Stomach (tissue), 8 donors: ENCODE measurements at regions not wholly inside any gene's neighbourhood (a gene's known extent, or its start where the extent isn't known, plus 50 kb on each side); places are given as distances from the start of the nearest gene placed in this dataset.

ENCODE experiments used
- DNase-seq, 2 donors: peaks; one replicate each; pipeline versions ENCODE4 v3.0.0 to v3.0.0-alpha.2; 2013 to 2019
- H3K27ac ChIP-seq, 5 donors: fragments of 200-600 bp in 4 of 5; sonication (generic) in 4 of 5; one replicate each; pipeline ENCODE4 v1.5.1; 2013 to 2019; ENCODE audit warnings: mild to moderate bottlenecking in 1 of 5, moderate library complexity in 1 of 5
- H3K27me3 ChIP-seq, 3 donors: fragments of 200-600 bp; sonication (generic); one replicate each; pipeline ENCODE4 v1.5.1; 2017 to 2019; ENCODE audit warnings: mixed run types in 1 of 3
- H3K36me3 ChIP-seq, 4 donors: fragments of 200-600 bp; sonication (generic); 1 replicate in 3 of 4; 2 replicates in 1 of 4; pipeline ENCODE4 v1.5.1; 2016 to 2019
- H3K4me1 ChIP-seq, 4 donors: fragments of 200-600 bp; sonication (generic); one replicate each; pipeline ENCODE4 v1.5.1; 2016 to 2019
- H3K4me3 ChIP-seq, 4 donors: fragments of 200-600 bp; sonication (generic) in 3 of 4; one replicate each; pipeline ENCODE4 v1.5.1; 2016 to 2019; ENCODE audit warnings: mild to moderate bottlenecking in 1 of 4
- H3K9me3 ChIP-seq, 4 donors: fragments of 200-600 bp; sonication (generic); one replicate each; pipeline ENCODE4 v1.5.1; 2016 to 2019
- EP300 ChIP-seq: sonication (generic); formaldehyde crosslinking; IDR thresholded peaks from one replicate; pipeline ENCODE4 v1.6.1; 2017; ENCODE audit warnings: antibody characterized with exemption
- POLR2A ChIP-seq, 4 donors: fragments of 450-650 bp; IDR thresholded peaks; one replicate each; pipeline ENCODE4 v1.6.1; 2016; ENCODE audit warnings: antibody characterized with exemption in 4 of 4, control low read depth in 2 of 4, mild to moderate bottlenecking in 1 of 4, moderate library complexity in 1 of 4
- POLR2AphosphoS5 ChIP-seq, 3 donors: sonication (generic); formaldehyde crosslinking; IDR thresholded peaks; one replicate each; pipeline ENCODE4 v1.6.1; 2016; ENCODE audit warnings: antibody characterized with exemption in 3 of 3
- WGBS, 5 donors: extraction: QIAGEN DNeasy Blood & Tissue Kit in 3 of 5; methylation state at CpG; one replicate each; pipeline versions ENCODE4 v1.1.5 to v1.1.7; 2013 to 2018; 5-methylcytosine and 5-hydroxymethylcytosine counted together
- intact Hi-C: fragments of 100-400 bp; cut with DNase I; formaldehyde crosslinking; loops from one replicate; pipeline ENCODE4 v1.15.1; 2023; ENCODE audit warnings: low total_unique reads
- TF ChIP-seq, protein P1 (sequence below), 7 experiments: fragments of 450-650 bp in 4 of 7; fragments of 200-600 bp in 3 of 7; sonication (generic) in 3 of 7; IDR thresholded peaks; one replicate each; pipeline ENCODE4 v1.5.1; 2016 to 2019; ENCODE audit warnings: antibody characterized with exemption in 7 of 7, control low read depth in 2 of 7, mild to moderate bottlenecking in 1 of 7
- donor health status: healthy with polysubstance abuse.
- donor health status: Bipolar disorder and iron deficiency.
- donor health status: healthy.

DNA sequence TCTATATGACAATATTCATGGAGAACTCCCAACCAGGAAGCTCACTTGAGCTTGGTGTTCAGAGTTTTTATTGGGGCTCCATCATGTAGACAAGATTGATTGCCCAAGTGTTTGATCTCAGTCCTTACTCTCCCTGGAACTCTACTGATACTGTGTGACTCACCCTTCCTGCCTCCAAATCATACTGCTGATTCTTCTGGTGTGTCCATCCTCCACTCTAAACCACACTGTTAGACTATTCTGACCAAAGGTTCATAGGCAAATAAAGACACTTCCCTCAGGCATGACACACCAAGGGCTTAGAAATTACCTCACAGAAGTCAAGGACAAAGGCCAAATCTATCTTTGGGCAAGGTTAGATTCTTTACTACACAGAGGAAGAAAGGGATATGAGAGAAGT lies 107.9 kb upstream of the CDH20 start:
- TF ChIP-seq EP300 (no peak), POLR2A (IDR thresholded peaks at IDR 0.05) (no peak), POLR2AphosphoS5 (IDR thresholded peaks at IDR 0.05) (no peak)
- TF ChIP-seq, protein P1, sequence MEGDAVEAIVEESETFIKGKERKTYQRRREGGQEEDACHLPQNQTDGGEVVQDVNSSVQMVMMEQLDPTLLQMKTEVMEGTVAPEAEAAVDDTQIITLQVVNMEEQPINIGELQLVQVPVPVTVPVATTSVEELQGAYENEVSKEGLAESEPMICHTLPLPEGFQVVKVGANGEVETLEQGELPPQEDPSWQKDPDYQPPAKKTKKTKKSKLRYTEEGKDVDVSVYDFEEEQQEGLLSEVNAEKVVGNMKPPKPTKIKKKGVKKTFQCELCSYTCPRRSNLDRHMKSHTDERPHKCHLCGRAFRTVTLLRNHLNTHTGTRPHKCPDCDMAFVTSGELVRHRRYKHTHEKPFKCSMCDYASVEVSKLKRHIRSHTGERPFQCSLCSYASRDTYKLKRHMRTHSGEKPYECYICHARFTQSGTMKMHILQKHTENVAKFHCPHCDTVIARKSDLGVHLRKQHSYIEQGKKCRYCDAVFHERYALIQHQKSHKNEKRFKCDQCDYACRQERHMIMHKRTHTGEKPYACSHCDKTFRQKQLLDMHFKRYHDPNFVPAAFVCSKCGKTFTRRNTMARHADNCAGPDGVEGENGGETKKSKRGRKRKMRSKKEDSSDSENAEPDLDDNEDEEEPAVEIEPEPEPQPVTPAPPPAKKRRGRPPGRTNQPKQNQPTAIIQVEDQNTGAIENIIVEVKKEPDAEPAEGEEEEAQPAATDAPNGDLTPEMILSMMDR (IDR thresholded peaks at IDR 0.05): no peak
- Histone ChIP-seq H3K9me3 (no peaks in the 10 kb centered on the region), H3K36me3 (no peaks in the 10 kb centered on the region), H3K27me3 (no peaks in the 10 kb centered on the region), H3K4me1 (no peaks in the 10 kb centered on the region), H3K4me3 (no peak overlapping the region), H3K27ac (no peak overlapping the region)
- DNase-seq: no peak
- intact Hi-C loops: no loop called here

DNA sequence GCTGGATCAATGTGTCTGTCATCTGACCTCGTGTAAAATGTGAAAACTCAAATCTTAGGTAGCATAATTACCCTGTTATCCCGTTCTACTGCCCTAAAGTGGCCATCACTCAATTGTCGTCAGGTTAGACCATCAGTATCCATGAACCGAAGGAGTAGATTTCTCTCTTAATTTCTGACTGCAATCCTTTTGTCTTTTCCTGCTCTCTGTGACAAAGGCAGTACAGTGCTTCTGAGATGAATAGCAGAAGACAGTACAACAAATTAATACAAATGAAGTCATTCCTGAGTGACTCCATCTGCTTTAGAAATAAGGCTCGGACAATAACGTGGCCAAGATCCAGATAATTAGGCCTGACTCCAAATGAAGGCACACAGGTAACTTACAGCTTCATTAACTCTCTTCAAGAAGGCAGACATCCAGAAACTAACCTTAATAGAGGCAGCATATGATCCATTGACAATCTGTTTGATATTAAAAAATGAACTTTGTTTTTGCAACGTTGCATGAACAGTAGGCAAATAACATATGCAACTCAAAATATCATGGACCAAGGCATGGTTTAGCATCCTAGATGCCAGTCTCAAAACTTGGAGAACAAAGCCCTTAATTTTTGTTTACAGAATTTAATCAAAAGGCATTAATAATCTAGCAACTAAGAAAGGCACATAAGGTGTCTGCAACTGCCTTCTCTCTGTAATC lies 96.7 kb upstream of the CDH20 start:
- Histone ChIP-seq H3K4me3 (no peak overlapping the region), H3K27ac (no peak overlapping the region), H3K27me3 (no peaks in the 10 kb centered on the region), H3K9me3 (peaks cover 0 to 3% (median 0%) of the 10 kb centered on the region in 4 donors), H3K36me3 (no peaks in the 10 kb centered on the region), H3K4me1 (no peaks in the 10 kb centered on the region)
- 56 to 70% (median 64%) methylated on average over 7 of the region's 7 CpGs for WGBS, 5 donors
- intact Hi-C loops: no loop called here
- no peak for TF ChIP-seq POLR2A (IDR thresholded peaks at IDR 0.05)
- TF ChIP-seq EP300: no peak
- TF ChIP-seq POLR2AphosphoS5 (IDR thresholded peaks at IDR 0.05): no peak
- no peak for DNase-seq

GRCh38 chr18:61237529-61237928 lies 95.7 kb upstream of the CDH20 start:
- WGBS, 5 donors: 60 to 73% (median 69%) methylated on average over 7 of the region's 7 CpGs
- TF ChIP-seq POLR2AphosphoS5 (IDR thresholded peaks at IDR 0.05) (no peak), EP300 (no peak), POLR2A (IDR thresholded peaks at IDR 0.05) (no peak)
- TF ChIP-seq, protein P1 (IDR thresholded peaks at IDR 0.05): no peak
- no peak for DNase-seq
- no peak overlapping the region for H3K4me3 ChIP-seq
- no peaks in the 10 kb centered on the region for H3K27me3 ChIP-seq
- intact Hi-C loops: no loop called here
- no peaks in the 10 kb centered on the region for H3K4me1 ChIP-seq
- H3K9me3 ChIP-seq: peaks cover 0 to 3% (median 0%) of the 10 kb centered on the region in 4 donors
- H3K27ac ChIP-seq: no peak overlapping the region
- H3K36me3 ChIP-seq: no peaks in the 10 kb centered on the region

- no peak overlapping the region for H3K27ac ChIP-seq
- H3K36me3 ChIP-seq: no peaks in the 10 kb centered on the region
- H3K4me3 ChIP-seq: no peak overlapping the region
- peaks cover 0 to 3% (median 0%) of the 10 kb centered on the region in 4 donors for H3K9me3 ChIP-seq
- TF ChIP-seq POLR2A (IDR thresholded peaks at IDR 0.05): no peak
- H3K4me1 ChIP-seq: no peaks in the 10 kb centered on the region
- intact Hi-C loops: no loop called here
- DNase-seq: no peak
- WGBS, 5 donors: 62 to 77% (median 64%) methylated on average over 5 of the region's 5 CpGs
- H3K27me3 ChIP-seq: no peaks in the 10 kb centered on the region
Measured at GRCh38 chr18:61239051-61239450, 94.2 kb upstream of the CDH20 start.

GRCh38 chr18:61241260-61241853 lies 91.9 kb upstream of the CDH20 start:
- Histone ChIP-seq H3K4me3 (no peak overlapping the region), H3K27ac (no peak overlapping the region), H3K27me3 (no peaks in the 10 kb centered on the region), H3K9me3 (peaks cover 0 to 3% (median 0%) of the 10 kb centered on the region in 4 donors), H3K4me1 (no peaks in the 10 kb centered on the region), H3K36me3 (no peaks in the 10 kb centered on the region)
- WGBS, 5 donors: 67 to 80% (median 73%) methylated on average over 5 of the region's 5 CpGs
- intact Hi-C loops: no loop called here
- TF ChIP-seq, protein P1 (IDR thresholded peaks at IDR 0.05): no peak
- TF ChIP-seq POLR2AphosphoS5 (IDR thresholded peaks at IDR 0.05) (no peak), EP300 (no peak), POLR2A (IDR thresholded peaks at IDR 0.05) (no peak)
- no peak for DNase-seq
